ENCODE measurements at regions not wholly inside any gene's neighbourhood (a gene's known extent, or its start where the extent isn't known, plus 50 kb on each side); places are given as distances from the start of the nearest gene placed in this dataset.

DNA sequence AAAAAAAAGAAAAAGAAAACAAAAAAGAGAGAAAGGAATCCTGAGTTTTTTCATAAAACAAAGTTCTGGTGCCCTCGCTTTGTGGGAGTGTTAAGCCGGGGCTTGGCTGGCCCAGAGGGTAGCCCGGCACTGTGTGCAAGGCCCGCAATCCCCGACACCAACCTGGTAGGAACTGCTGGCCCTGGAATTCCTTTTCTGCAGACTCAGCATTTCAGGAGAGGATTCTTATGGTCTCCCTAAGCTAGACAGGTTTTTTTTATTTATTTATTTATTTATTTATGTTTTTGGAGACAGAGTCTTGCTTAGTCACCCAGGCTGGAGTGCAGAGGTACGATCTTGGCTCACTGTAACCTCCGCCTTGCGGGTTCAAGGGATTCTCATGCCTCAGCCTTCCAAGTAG, 238.8 kb downstream of the PDCD6IP start:
- TF ChIP-seq, protein P1, sequence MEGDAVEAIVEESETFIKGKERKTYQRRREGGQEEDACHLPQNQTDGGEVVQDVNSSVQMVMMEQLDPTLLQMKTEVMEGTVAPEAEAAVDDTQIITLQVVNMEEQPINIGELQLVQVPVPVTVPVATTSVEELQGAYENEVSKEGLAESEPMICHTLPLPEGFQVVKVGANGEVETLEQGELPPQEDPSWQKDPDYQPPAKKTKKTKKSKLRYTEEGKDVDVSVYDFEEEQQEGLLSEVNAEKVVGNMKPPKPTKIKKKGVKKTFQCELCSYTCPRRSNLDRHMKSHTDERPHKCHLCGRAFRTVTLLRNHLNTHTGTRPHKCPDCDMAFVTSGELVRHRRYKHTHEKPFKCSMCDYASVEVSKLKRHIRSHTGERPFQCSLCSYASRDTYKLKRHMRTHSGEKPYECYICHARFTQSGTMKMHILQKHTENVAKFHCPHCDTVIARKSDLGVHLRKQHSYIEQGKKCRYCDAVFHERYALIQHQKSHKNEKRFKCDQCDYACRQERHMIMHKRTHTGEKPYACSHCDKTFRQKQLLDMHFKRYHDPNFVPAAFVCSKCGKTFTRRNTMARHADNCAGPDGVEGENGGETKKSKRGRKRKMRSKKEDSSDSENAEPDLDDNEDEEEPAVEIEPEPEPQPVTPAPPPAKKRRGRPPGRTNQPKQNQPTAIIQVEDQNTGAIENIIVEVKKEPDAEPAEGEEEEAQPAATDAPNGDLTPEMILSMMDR (IDR thresholded peaks at IDR 0.05) = no peak
- TF ChIP-seq EZH2 (IDR thresholded peaks at IDR 0.05; ENCODE audit: borderline replicate concordance, insufficient read depth, low read depth, low read length, poor library complexity, severe bottlenecking) = no peak
- ATAC-seq (ENCODE audit: low read depth) = no peak
- H3K4me3 Mint-ChIP-seq = no peak overlapping the region

DNA sequence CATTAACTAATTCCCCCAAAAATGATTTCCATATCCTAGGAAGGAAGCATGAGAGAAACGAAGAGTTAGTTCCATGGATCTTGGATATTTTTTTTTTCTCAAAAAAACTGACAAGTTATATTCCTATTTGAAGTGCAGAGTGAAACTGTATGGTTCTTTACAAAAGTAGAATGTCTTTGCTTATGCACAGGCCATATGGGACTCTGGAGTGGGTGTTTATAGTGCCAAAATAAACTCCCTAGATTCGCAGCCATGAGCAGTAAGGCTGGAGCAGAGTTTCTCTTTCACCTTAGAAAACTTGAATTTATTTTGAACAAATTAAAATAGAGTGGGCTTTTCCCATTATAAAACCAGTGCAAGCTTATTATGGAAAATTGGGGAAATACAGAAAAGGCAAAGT, 239.7 kb downstream of the PDCD6IP start:
- no CpG with 5 or more reads among the region's 2 CpGs for WGBS (ENCODE audit: insufficient coverage)
- no peak overlapping the region for H3K4me2 ChIP-seq (replicated peaks; ENCODE audit: low read depth, low read length, poor library complexity, severe bottlenecking)
- H4K20me1 ChIP-seq (ENCODE audit: control insufficient read depth, insufficient read depth, low read length, poor library complexity, severe bottlenecking) = no peaks in the 10 kb centered on the region
- ChIA-PET POLR2A (no interaction called here), CTCF (no interaction called here)
- no peak overlapping the region for H3K27ac Mint-ChIP-seq
- H3K36me3 ChIP-seq (replicated peaks in 1 of 2; ENCODE audit: control extremely low read depth in 1 of 2, control insufficient read depth in 1 of 2, extremely low read depth in 1 of 2, insufficient read depth in 2 of 2, low read length in 1 of 2) = no peaks in the 10 kb centered on the region
- intact Hi-C loops (cut with micrococcal nuclease) = no loop called here
- no peak overlapping the region for H3K9ac ChIP-seq (ENCODE audit: low read length)
- H3K79me2 ChIP-seq (ENCODE audit: control insufficient read depth, insufficient read depth, low read length) = no peaks in the 10 kb centered on the region
- no peak overlapping the region for H3K4me3 Mint-ChIP-seq
- no peaks in the 10 kb centered on the region for H3K4me1 Mint-ChIP-seq
- no peaks in the 10 kb centered on the region for H3K27me3 ChIP-seq (replicated peaks in 1 of 4; ENCODE audit: control extremely low read depth in 1 of 4, control insufficient read depth in 3 of 4, insufficient read depth in 4 of 4, low read length in 3 of 4)
- no peaks in the 10 kb centered on the region for H3K9me3 ChIP-seq (ENCODE audit: control extremely low read depth in 1 of 3, control insufficient read depth in 2 of 3, insufficient read depth in 1 of 3, low read length in 2 of 3)
- no peaks in the 10 kb centered on the region for H3K4me1 ChIP-seq (ENCODE audit: control insufficient read depth in 2 of 2, insufficient read depth in 2 of 2, low read length in 2 of 2)
- H3K9me3 Mint-ChIP-seq (ENCODE audit: insufficient read depth) = no peaks in the 10 kb centered on the region
- no peak overlapping the region for H3K27ac ChIP-seq (ENCODE audit: low read length in 2 of 2)
- no peak for DNase-seq
- TF ChIP-seq, protein P1 (IDR thresholded peaks at IDR 0.05) = no peak
- no peak for TF ChIP-seq EZH2 (IDR thresholded peaks at IDR 0.05; ENCODE audit: borderline replicate concordance, insufficient read depth, low read depth, low read length, poor library complexity, severe bottlenecking)
- H2AFZ ChIP-seq (ENCODE audit: insufficient read depth, low read depth, low read length, poor library complexity, severe bottlenecking) = no peak overlapping the region
- no peak for ATAC-seq (ENCODE audit: low read depth)
- H3K27me3 Mint-ChIP-seq = no peaks in the 10 kb centered on the region
- H3K4me3 ChIP-seq (ENCODE audit: control extremely low read depth in 1 of 5, extremely low read depth in 1 of 5, insufficient read depth in 1 of 5, low read depth in 2 of 5, low read length in 4 of 5) = no peak overlapping the region

More for the DNA sequence above, 238.8 kb downstream of the PDCD6IP start:
- no peaks in the 10 kb centered on the region for H3K79me2 ChIP-seq (ENCODE audit: control insufficient read depth, insufficient read depth, low read length)
- H3K9me3 Mint-ChIP-seq (ENCODE audit: insufficient read depth) = no peaks in the 10 kb centered on the region
- DNase-seq = no peak
- H3K9ac ChIP-seq (ENCODE audit: low read length) = no peak overlapping the region
- ChIA-PET CTCF (no interaction called here), POLR2A (no interaction called here)
- no peak overlapping the region for H3K4me3 ChIP-seq (ENCODE audit: control extremely low read depth in 1 of 5, extremely low read depth in 1 of 5, insufficient read depth in 1 of 5, low read depth in 2 of 5, low read length in 4 of 5)
- over 99% methylated on average over 8 of the region's 8 CpGs for WGBS (ENCODE audit: insufficient coverage)
- intact Hi-C loops (cut with micrococcal nuclease) = no loop called here
- no peaks in the 10 kb centered on the region for H3K27me3 ChIP-seq (replicated peaks in 1 of 4; ENCODE audit: control extremely low read depth in 1 of 4, control insufficient read depth in 3 of 4, insufficient read depth in 4 of 4, low read length in 3 of 4)
- no peak overlapping the region for H3K4me2 ChIP-seq (replicated peaks; ENCODE audit: low read depth, low read length, poor library complexity, severe bottlenecking)
- no peaks in the 10 kb centered on the region for H3K4me1 ChIP-seq (ENCODE audit: control insufficient read depth in 2 of 2, insufficient read depth in 2 of 2, low read length in 2 of 2)
- no peak overlapping the region for H3K27ac ChIP-seq (ENCODE audit: low read length in 2 of 2)
- H3K9me3 ChIP-seq (ENCODE audit: control extremely low read depth in 1 of 3, control insufficient read depth in 2 of 3, insufficient read depth in 1 of 3, low read length in 2 of 3) = no peaks in the 10 kb centered on the region
- no peaks in the 10 kb centered on the region for H3K27me3 Mint-ChIP-seq
- H3K27ac Mint-ChIP-seq = no peak overlapping the region
- no peaks in the 10 kb centered on the region for H4K20me1 ChIP-seq (ENCODE audit: control insufficient read depth, insufficient read depth, low read length, poor library complexity, severe bottlenecking)
- no peak overlapping the region for H2AFZ ChIP-seq (ENCODE audit: insufficient read depth, low read depth, low read length, poor library complexity, severe bottlenecking)
- H3K4me1 Mint-ChIP-seq = no peaks in the 10 kb centered on the region
- no peaks in the 10 kb centered on the region for H3K36me3 ChIP-seq (replicated peaks in 1 of 2; ENCODE audit: control extremely low read depth in 1 of 2, control insufficient read depth in 1 of 2, extremely low read depth in 1 of 2, insufficient read depth in 2 of 2, low read length in 1 of 2)
